ENCODE measurements at regions not wholly inside any gene's neighbourhood (a gene's known extent, or its start where the extent isn't known, plus 50 kb on each side); places are given as distances from the start of the nearest gene placed in this dataset.

GRCh38 chr13:89027694-89028306 lies 1356.6 kb downstream of the SLITRK5 start:
- Histone ChIP-seq H3K4me3 (no peak overlapping the region), H3K4me1 (no peaks in the 10 kb centered on the region), H3K27me3 (no peaks in the 10 kb centered on the region), H3K27ac (no peak overlapping the region), H3K36me3 (no peaks in the 10 kb centered on the region), H3K9me3 (peaks cover 0 to 30% (median 0%) of the 10 kb centered on the region in 11 donors)
- no peak for DNase-seq
- WGBS, 2 donors: 74 to 81% methylated on average over 3 of the region's 3 CpGs
- no peak for ATAC-seq
- no peak for TF ChIP-seq CTCF (IDR thresholded peaks at IDR 0.05)
- intact Hi-C loops (cut with DNase I): no loop called here

GRCh38 chr13:89029062-89029461 lies 1357.9 kb downstream of the SLITRK5 start:
- no peak overlapping the region for H3K4me3 ChIP-seq
- intact Hi-C loops (cut with DNase I): no loop called here
- WGBS, 2 donors: 68 to 76% methylated on average over 2 of the region's 2 CpGs
- DNase-seq (no peak), ATAC-seq (no peak)
- H3K27ac ChIP-seq: no peak overlapping the region
- H3K36me3 ChIP-seq: no peaks in the 10 kb centered on the region
- no peak for TF ChIP-seq CTCF (IDR thresholded peaks at IDR 0.05)
- H3K9me3 ChIP-seq: peaks cover 0 to 40% (median 5%) of the 10 kb centered on the region in 11 donors
- H3K27me3 ChIP-seq: no peaks in the 10 kb centered on the region
- H3K4me1 ChIP-seq: no peaks in the 10 kb centered on the region

- intact Hi-C loops (cut with DNase I): no loop called here
- ATAC-seq (no peak), DNase-seq (no peak)
- H3K36me3 ChIP-seq: no peaks in the 10 kb centered on the region
- H3K27me3 ChIP-seq: no peaks in the 10 kb centered on the region
- no peaks in the 10 kb centered on the region for H3K4me1 ChIP-seq
- no peak overlapping the region for H3K27ac ChIP-seq
- no peak overlapping the region for H3K4me3 ChIP-seq
- 67 to 75% methylated on average over 1 of the region's 1 CpG for WGBS, 2 donors
- H3K9me3 ChIP-seq: peaks cover 0 to 45% (median 5%) of the 10 kb centered on the region in 11 donors
- no peak for TF ChIP-seq CTCF (IDR thresholded peaks at IDR 0.05)
Measured at GRCh38 chr13:89034015-89034414, 1362.8 kb downstream of the SLITRK5 start.

DNA sequence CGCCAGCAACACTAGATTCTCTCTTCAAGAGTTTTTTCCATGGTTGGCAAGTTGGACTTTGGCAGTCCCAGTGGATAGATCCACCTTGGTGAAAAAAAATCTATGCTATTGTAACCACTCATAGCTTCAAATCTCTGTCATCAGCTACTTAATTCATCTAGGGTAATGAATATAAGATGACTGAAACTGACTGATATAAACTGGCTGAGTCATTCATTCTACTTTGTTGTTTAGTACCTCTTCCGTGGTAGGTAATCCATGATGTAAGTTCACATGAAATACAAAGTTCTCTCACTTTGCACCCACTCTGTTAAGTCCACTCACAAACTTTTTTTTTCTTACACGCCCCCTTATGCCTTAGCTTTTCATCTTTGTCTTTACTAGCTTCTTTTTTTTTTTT lies 1381.5 kb downstream of the SLITRK5 start:
- Histone ChIP-seq H3K27ac (no peak overlapping the region), H3K4me3 (no peak overlapping the region), H3K9me3 (peaks cover 0 to 19% (median 0%) of the 10 kb centered on the region in 11 donors), H3K4me1 (no peaks in the 10 kb centered on the region), H3K27me3 (no peaks in the 10 kb centered on the region), H3K36me3 (no peaks in the 10 kb centered on the region)
- ATAC-seq: no peak
- no peak for TF ChIP-seq CTCF (IDR thresholded peaks at IDR 0.05)
- no peak for DNase-seq
- 58 to 67% methylated on average over 3 of the region's 3 CpGs for WGBS, 2 donors
- intact Hi-C loops (cut with DNase I): no loop called here

Data from heart right ventricle (tissue), 16 donors.